HG03045 (cell line): ENCODE measurements at regions not wholly inside any gene's neighbourhood (a gene's known extent, or its start where the extent isn't known, plus 50 kb on each side); places are given as distances from the start of the nearest gene placed in this dataset.

Experiments
- ATAC-seq: cut with Tn5 transposase; IDR thresholded peaks from one replicate; pipeline ENCODE4 v1.9.1; 2021; ENCODE audit warnings: mild to moderate bottlenecking, moderate library complexity; ENCODE audit not compliant: unreplicated experiment

- ATAC-seq: no peak
These were observed 266.9 kb upstream of the IGF1R start for GRCh38 chr15:98381446-98381845.

GRCh38 chr15:98382139-98382538 lies 266.2 kb upstream of the IGF1R start:
- ATAC-seq: no peak

- no peak for ATAC-seq
These were observed 264.8 kb upstream of the IGF1R start for GRCh38 chr15:98383571-98383970.

GRCh38 chr15:98384328-98385029 lies 263.9 kb upstream of the IGF1R start:
- ATAC-seq: no peak

- no peak for ATAC-seq
These were observed 262.5 kb upstream of the IGF1R start for GRCh38 chr15:98385752-98386381.

DNA sequence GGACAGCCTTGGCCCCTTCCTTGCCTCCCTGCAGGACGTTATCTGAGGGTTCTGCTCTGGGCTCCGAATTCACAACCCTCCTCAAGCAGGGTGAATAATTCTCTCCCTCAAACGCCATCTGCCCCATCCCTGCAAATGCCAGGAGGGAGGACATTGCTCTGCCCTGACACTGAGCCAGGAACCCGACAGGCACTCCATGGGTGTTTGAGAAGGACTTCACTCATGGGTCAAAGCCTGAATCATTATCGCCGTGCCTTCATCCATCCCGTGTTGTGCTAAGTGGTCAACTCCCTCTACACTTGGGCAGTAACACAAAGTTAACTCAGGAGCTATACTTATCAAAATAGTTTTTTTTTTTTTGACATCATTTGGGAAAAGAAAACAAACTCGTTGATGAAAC lies 261.8 kb upstream of the IGF1R start:
- ATAC-seq: no peak

DNA sequence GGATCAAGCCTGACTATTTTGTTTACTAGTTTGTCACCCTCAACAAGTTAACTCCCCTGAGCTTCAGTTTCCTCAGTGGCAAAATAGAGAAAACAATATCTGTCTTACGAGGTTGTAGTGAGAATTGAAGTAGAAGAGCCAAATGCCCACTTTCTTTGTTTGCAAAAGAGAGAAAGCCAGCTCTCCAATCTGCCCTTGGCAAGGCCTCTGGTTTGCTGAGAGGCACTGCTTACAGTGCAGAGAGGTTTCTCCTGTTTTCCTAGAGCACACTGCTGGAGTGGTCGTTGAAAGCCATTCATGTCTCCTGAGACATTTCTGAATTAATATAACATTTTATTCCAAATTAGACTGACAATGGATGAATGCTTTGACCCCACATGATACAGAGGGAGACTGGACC lies 260.5 kb upstream of the IGF1R start:
- no peak for ATAC-seq

DNA sequence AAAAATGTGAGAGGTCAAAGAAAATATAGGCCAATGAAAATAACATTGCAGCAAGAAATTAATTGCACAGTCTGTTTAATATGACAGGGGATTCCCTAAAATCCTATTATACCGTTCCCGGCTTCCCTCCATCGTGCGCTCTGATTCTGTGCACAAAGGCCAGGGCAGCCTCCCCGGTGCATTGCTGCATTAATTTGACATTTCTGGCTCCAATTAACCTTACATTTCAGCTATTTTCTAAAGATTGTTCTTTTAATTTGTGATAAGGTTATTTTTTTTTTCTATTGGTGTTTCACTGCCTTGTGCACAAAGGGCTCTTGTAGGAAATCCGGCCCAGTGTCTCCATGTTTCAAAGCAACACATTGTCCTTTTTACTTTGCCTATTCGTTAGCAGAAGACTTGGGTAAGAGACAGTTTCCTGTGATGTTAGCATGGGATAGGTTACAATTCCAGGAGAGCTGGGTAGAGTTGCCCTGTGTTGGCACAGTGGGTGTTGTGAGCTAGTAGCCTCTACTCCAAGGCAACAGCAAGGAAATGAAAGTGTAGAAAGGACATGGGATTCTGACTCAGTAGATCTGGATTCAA lies 257.3 kb upstream of the IGF1R start:
- ATAC-seq: no peak

- no peak for ATAC-seq
These were observed 256.8 kb upstream of the IGF1R start for GRCh38 chr15:98391568-98391967.

GRCh38 chr15:98393471-98393870 lies 254.9 kb upstream of the IGF1R start:
- ATAC-seq: no peak

GRCh38 chr15:98394546-98394945 lies 253.8 kb upstream of the IGF1R start:
- no peak for ATAC-seq

DNA sequence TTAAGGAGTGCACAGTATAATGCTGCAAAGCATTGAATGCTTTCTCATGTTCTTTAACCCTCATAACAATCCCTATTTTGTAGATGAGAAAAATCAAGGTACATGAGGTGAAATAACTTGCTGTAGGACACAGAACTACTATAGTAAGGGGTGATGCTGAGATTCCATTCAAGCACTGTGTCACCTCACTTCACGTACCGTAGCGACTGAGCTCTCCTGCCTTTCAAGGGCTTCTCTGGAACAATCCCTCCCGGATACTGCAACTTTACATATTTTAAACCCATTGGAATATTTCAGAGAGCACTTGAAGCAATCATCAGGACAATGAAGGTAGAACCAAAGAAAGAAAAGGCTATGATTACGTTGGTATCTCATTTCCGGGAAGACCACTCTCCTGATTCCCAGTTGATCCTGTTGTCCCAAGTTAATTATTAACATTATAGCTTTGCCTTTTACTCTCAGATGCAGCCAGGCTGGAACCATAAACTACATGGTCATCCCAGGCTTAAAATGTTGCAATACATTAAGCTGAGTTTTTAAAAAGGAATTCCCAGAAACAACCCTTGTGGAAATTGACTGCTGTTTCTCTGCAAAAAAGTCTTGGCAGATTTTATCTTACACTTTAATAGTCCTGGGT lies 252.2 kb upstream of the IGF1R start:
- ATAC-seq: no peak

- no peak for ATAC-seq
These were observed 250.9 kb upstream of the IGF1R start for GRCh38 chr15:98397419-98397818.

GRCh38 chr15:98398056-98398455 lies 250.3 kb upstream of the IGF1R start:
- no peak for ATAC-seq

GRCh38 chr15:98398886-98399285 lies 249.5 kb upstream of the IGF1R start:
- ATAC-seq: no peak

DNA sequence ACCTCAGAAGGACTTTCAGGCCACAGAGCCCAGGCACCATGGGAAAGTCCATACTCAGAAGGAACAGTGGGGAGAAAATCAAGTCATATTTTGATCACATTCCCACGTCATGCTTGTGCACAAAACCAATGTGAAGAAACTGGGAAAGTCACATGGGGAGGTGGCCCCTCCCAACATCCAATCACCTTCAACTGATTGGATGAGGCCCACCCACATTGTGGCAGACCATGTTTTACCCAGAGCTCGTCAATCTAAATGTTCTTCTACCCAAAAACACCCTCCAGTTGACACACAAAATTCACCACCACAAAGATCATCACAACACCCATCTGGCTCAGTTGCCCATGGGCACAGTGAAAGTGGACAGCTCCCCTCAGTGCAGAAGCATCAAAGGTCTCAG lies 248.2 kb upstream of the IGF1R start:
- no peak for ATAC-seq

DNA sequence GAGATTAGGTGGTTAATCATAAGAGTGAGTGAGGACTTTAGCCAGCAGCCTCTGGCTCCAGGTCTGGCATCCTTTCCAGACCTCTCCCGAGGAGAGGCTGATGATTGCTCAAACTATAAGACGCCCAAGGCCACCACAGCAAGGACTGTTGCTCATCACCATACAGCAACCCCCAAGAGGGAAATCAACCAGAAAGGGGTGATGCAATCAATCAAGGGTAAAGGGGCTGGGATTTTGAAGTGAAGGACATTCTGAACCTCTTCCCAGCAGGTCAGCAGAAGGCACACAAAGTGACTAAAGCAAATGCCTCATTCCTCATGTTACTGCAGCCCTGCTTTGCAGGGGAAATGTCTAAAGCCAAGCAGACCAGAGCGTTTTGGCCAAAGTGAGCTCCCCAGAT lies 247.3 kb upstream of the IGF1R start:
- no peak for ATAC-seq

GRCh38 chr15:98402486-98402885 lies 245.9 kb upstream of the IGF1R start:
- no peak for ATAC-seq

GRCh38 chr15:98403169-98403568 lies 245.2 kb upstream of the IGF1R start:
- ATAC-seq: no peak

GRCh38 chr15:98403569-98403968 lies 244.8 kb upstream of the IGF1R start:
- no peak for ATAC-seq

- no peak for ATAC-seq
These were observed 243.3 kb upstream of the IGF1R start for GRCh38 chr15:98405013-98405412.

DNA sequence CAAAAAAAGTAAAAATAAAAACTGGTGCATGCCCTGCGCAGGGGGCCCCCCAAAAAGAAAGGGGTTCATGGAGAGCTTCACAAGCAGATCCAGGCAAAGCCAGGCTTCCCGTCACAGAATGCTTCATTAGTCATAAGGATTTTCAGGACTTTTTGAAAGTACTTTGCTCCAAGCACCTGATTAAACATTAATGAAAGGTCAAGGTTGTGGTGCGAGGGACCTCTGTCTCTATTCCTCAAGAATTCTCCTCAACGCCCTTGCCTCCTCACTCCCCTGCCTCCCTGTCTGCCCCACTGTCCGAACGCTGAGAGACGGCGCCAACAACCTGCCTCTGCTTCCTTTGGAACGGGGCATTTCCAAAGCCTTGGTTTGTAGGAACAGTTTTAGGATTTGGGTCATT lies 240.1 kb upstream of the IGF1R start:
- ATAC-seq: no peak
